Fibroblast of mammary gland (primary cell): ENCODE measurements at regions not wholly inside any gene's neighbourhood (a gene's known extent, or its start where the extent isn't known, plus 50 kb on each side); places are given as distances from the start of the nearest gene placed in this dataset.

Experiments
- DNase-seq: peaks from one replicate; pipeline ENCODE4 v3.0.0-alpha.2; 2010; ENCODE audit warnings: low read depth
- H3K4me3 ChIP-seq: 2 replicates; pipeline ENCODE4 v1.5.1; 2011; ENCODE audit warnings: low read depth, mild to moderate bottlenecking, low read length, moderate library complexity; ENCODE audit not compliant: control insufficient read depth
- CTCF ChIP-seq: conservative IDR thresholded peaks from 2 replicates; pipeline ENCODE4 v1.5.1; 2011; ENCODE audit warnings: low read depth, low read length, inconsistent platforms; ENCODE audit not compliant: control insufficient read depth, insufficient read depth

- TF ChIP-seq CTCF: no peak
- no peak overlapping the region for H3K4me3 ChIP-seq
- no peak for DNase-seq
These were observed 622.8 kb downstream of the PTPRU start for GRCh38 chr1:29859126-29859525.

DNA sequence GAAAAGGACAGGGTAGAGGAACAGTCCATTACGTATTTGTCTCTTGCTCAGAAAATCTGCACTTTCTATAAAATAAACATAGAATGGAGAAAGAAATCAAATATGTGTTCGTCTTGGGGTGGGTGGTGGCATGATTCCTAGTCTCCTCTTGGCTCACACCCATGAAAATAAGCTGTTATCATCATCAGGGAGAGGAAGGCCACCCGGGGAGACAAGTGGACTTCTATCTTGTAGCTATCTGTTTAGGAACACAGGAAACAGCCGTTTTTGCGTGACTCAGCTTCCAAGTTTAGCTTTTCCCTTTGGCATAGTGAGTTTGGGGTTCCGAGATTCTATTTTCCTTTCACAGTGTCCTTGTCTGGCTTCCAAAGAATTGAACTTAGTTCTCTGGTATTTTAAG lies 622.3 kb downstream of the PTPRU start:
- H3K4me3 ChIP-seq: no peak overlapping the region
- no peak for DNase-seq
- TF ChIP-seq CTCF: no peak

DNA sequence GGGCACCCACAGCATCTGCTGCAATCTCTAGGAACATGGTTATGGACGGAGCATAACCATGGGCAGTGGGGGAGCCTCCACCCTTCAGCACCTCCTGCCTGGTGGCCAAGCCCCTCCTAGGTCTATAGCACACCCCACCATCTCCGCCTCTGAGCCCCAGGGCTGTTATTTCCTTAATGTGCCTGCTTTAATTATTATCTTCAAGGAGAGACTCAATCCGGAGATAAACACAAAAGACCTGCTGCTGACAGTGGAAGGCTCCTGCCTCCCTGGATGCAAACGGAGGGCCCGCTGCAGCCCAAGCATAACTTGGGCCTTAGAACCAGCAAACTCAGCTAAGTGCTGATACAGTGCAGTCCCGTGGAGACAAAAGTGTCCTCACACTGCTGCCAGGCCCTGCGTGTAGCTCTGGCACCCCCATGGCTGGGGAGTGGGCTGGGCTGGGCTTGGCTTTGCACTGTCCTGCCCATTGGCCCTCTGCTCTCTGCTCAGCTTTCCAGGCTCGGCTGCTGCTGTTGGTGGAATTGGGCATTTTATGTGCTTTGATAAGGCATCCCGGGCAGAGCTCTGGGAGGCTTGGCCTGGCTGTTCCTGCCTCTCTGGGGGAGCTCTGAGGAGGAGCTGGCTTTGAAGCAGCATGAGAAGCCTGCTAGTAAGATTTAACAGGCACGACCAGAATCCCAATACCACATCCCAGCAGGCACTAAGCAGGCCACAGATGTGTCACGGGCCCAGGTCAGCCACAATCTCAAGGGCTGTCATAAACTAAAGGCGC lies 620.2 kb downstream of the PTPRU start:
- no peak for TF ChIP-seq CTCF
- DNase-seq: no peak
- H3K4me3 ChIP-seq: no peak overlapping the region

- DNase-seq: no peak
- TF ChIP-seq CTCF: no peak
- H3K4me3 ChIP-seq: no peak overlapping the region
These were observed 619.3 kb downstream of the PTPRU start for GRCh38 chr1:29855561-29856160.

DNA sequence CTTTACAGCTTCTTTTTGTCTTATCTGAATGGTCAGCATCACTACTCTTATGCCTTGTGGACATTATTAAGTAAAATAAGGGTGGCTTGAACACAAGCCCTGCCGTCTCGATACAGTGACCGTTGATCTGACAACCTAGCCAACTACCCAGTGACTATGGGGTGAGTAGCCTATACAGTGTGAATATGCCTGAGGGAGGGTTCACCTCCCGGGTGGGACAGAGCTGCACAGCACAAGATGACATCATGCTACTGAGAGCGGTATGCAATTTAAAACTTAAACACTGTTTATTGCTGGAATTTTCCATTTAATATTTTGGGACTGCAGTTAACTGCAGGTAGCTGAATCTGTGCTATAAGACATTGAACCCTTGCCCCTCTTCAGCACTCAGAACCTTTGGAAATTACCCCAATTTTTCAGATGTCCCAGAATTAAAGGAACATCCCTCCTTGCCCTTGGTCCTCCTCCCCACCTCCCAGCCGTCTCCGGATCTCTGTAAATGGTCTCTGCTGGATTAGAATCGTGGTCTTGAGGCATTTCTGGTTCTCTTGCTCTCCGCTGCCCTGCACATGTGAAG lies 618.5 kb downstream of the PTPRU start:
- no peak for DNase-seq
- TF ChIP-seq CTCF: no peak

DNA sequence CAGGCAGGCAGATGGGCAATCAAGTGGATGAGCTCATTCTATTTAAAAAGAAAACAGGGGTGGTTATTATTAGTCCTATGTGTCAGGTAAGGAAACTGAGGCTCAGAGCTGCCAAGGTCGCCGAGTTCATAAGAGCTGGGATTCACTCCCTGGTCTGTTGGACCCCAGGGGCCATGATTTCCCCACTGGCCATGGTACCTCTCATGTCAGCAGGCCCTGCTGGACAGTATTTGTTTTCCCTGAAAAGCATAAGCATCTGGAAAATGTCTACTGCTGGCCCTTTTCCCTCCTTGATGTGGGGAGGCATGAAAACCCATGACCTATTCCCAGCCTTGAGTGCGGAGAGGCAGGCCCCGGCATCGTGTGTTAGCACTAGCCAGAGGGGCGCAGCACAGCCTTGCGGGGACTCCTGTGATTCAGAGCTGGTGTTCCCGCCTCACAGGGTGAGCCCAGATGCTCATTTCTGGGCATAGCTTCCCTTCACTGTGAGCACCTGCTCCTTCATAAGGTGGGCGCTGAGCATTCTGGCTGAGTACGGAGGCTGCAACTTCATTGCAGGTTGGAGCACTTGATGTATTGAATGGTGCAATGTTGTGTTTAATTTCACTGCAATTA lies 617.5 kb downstream of the PTPRU start:
- no peak for DNase-seq
- TF ChIP-seq CTCF: no peak
- no peak overlapping the region for H3K4me3 ChIP-seq

More for the DNA sequence above, 618.5 kb downstream of the PTPRU start:
- H3K4me3 ChIP-seq: no peak overlapping the region
